HCT116 (cell line): ENCODE measurements at regions not wholly inside any gene's neighbourhood (a gene's known extent, or its start where the extent isn't known, plus 50 kb on each side); places are given as distances from the start of the nearest gene placed in this dataset.

Experiments used
- ATAC-seq: fragments of 200-7000 bp; cut with Tn5 transposase; 2 replicates; pipeline ENCODE4 v1.9.1; 2020; ENCODE audit warnings: mild to moderate bottlenecking, moderate library complexity
- BruUV-seq: library from RNA; stranded (reverse); fragments of 400-500 nt; replicated peaks from 2 replicates; lab custom pipeline; 2021; lab: Mats Ljungman, UMichigan
- CTCF ChIA-PET: fragments of 300-600 bp; sonication (Branson Sonifier 250); formaldehyde crosslinking; loops from one replicate; lab custom pipeline; 2021; ENCODE audit warnings: antibody characterized with exemption; lab: Charles Lee
- POLR2A ChIA-PET: fragments of 300-600, 350-600 bp; sonication (Branson Sonifier 250); formaldehyde crosslinking; loops from one replicate; lab custom pipeline; 2021; ENCODE audit warnings: antibody characterized with exemption; lab: Charles Lee
- RAD21 ChIA-PET, 2 experiments: fragments of 300-600 bp; sonication (Branson Sonifier 250); formaldehyde crosslinking; loops; one replicate each; lab custom pipeline; 2023; ENCODE audit warnings: low total read pairs in 2 of 2; ENCODE audit not compliant: uncharacterized antibody in 2 of 2, unreplicated experiment in 2 of 2, low non-redundant PET in 1 of 2; lab: Charles Lee
- DNase-seq: peaks from one replicate; pipeline ENCODE4 v3.0.0-alpha.2; 2010; ENCODE audit warnings: low read depth, low spot score
- H2AFZ ChIP-seq: fragments of 200-600 bp; shearing (Covaris generic), sonication (generic); 2 replicates; pipeline ENCODE4 v1.6.1; 2017; ENCODE audit warnings: low read depth, mixed run types, mixed read lengths, antibody characterized with exemption, low read length; ENCODE audit not compliant: poor library complexity, severe bottlenecking
- H3K27ac ChIP-seq: 2 replicates; pipeline ENCODE4 v1.5.1; 2012; ENCODE audit warnings: low read depth, low read length
- H3K27me3 ChIP-seq: fragments of 200-600 bp; sonication (generic); 2 replicates; pipeline ENCODE4 v1.6.1; 2016; ENCODE audit warnings: mixed run types, low read length, mixed read lengths; ENCODE audit not compliant: insufficient read depth
- H3K36me3 ChIP-seq, 2 experiments: fragments of 200-500 bp in 1 of 2; fragments of 200-600 bp in 1 of 2; sonication (Bioruptor generic) in 1 of 2; sonication (generic) in 1 of 2; 2 replicates each; pipeline versions ENCODE4 v1.5.1 to v1.6.1; 2014 to 2016; ENCODE audit warnings: low read length in 2 of 2, inconsistent platforms in 1 of 2, mixed read lengths in 1 of 2, mixed run types in 1 of 2; ENCODE audit not compliant: insufficient read depth in 2 of 2, control insufficient read depth in 1 of 2
- H3K4me1 ChIP-seq, 2 experiments: fragments of 200-600 bp in 1 of 2; sonication (generic) in 1 of 2; 2 replicates each; pipeline versions ENCODE4 v1.5.1 to v1.6.1; 2012 to 2017; ENCODE audit warnings: low read length in 2 of 2, inconsistent platforms in 1 of 2, mild to moderate bottlenecking in 1 of 2, mixed read lengths in 1 of 2, mixed run types in 1 of 2, moderate library complexity in 1 of 2; ENCODE audit not compliant: insufficient read depth in 2 of 2, control insufficient read depth in 1 of 2
- H3K4me2 ChIP-seq: fragments of 200-600 bp; sonication (generic); 2 replicates; pipeline ENCODE4 v1.6.1; 2017; ENCODE audit warnings: mixed run types, low read length, mixed read lengths
- H3K4me3 ChIP-seq, 2 experiments: fragments of 200-600 bp in 1 of 2; sonication (generic) in 1 of 2; replicated peaks in 1 of 2; 2 replicates each; pipeline ENCODE4 v1.5.1; 2011 to 2016; ENCODE audit warnings: low read length in 2 of 2, control low read depth in 1 of 2, low read depth in 1 of 2, mild to moderate bottlenecking in 1 of 2, mixed read lengths in 1 of 2, mixed run types in 1 of 2
- H3K79me2 ChIP-seq: fragments of 200-600 bp; sonication (generic); 2 replicates; pipeline ENCODE4 v1.6.1; 2017; ENCODE audit warnings: mild to moderate bottlenecking, mixed run types, low read length, moderate library complexity, mixed read lengths; ENCODE audit not compliant: insufficient read depth
- H3K9ac ChIP-seq: fragments of 200-600 bp; sonication (generic); 2 replicates; pipeline ENCODE4 v1.6.1; 2016; ENCODE audit warnings: low read length, mixed read lengths
- H3K9me2 ChIP-seq: fragments of 200-600 bp; sonication (generic), shearing (Covaris generic); 2 replicates; pipeline ENCODE4 v1.6.1; 2017; ENCODE audit warnings: mixed run types, mild to moderate bottlenecking, moderate library complexity; ENCODE audit not compliant: insufficient read depth
- H3K9me3 ChIP-seq, 2 experiments: fragments of 200-500 bp in 1 of 2; fragments of 200-600 bp in 1 of 2; sonication (Bioruptor generic) in 1 of 2; sonication (generic) in 1 of 2; 2 replicates each; pipeline ENCODE4 v1.6.1; 2014 to 2017; ENCODE audit warnings: low read length in 2 of 2, mixed read lengths in 2 of 2, inconsistent platforms in 1 of 2, low read depth in 1 of 2, mild to moderate bottlenecking in 1 of 2, mixed run types in 1 of 2, moderate library complexity in 1 of 2; ENCODE audit not compliant: control insufficient read depth in 1 of 2, insufficient read depth in 1 of 2
- H4K20me1 ChIP-seq: fragments of 200-600 bp; sonication (generic), shearing (Covaris generic); 2 replicates; pipeline ENCODE4 v1.6.1; 2017; ENCODE audit warnings: mixed run types, mild to moderate bottlenecking, moderate library complexity; ENCODE audit not compliant: insufficient read depth
- CEBPB ChIP-seq: IDR thresholded peaks from 2 replicates; pipeline ENCODE4 v1.6.1; 2012; ENCODE audit warnings: low read depth
- EGR1 ChIP-seq: IDR thresholded peaks from 2 replicates; pipeline ENCODE4 v1.6.1; 2012; ENCODE audit warnings: low read depth
- EZH2phosphoT487 ChIP-seq: fragments of 200-600 bp; IDR thresholded peaks from 2 replicates; pipeline ENCODE4 v1.6.1; 2018; ENCODE audit warnings: antibody characterized with exemption, borderline replicate concordance
- RAD21 ChIP-seq: IDR thresholded peaks from 2 replicates; pipeline ENCODE4 v1.6.1; 2012; ENCODE audit warnings: low read depth, mild to moderate bottlenecking
- YY1 ChIP-seq: IDR thresholded peaks from 2 replicates; pipeline ENCODE4 v1.6.1; 2011; ENCODE audit warnings: low read length, low read depth, moderate library complexity, mild to moderate bottlenecking; ENCODE audit not compliant: insufficient replicate concordance; ENCODE audit errors: extremely low read depth
- intact Hi-C: fragments of 100-400 bp; cut with micrococcal nuclease; formaldehyde crosslinking; loops from 2 replicates; pipeline ENCODE4 v1.10.0; 2022
- TF ChIP-seq, protein P1 (sequence below): IDR thresholded peaks from 2 replicates; pipeline ENCODE4 v1.6.1; 2012; ENCODE audit warnings: low read depth
- TF ChIP-seq, protein P2 (sequence below), 3 experiments: fragments of 200-600 bp in 1 of 3; sonication (generic) in 1 of 3; IDR thresholded peaks in 2 of 3; conservative IDR thresholded peaks in 1 of 3; 2 replicates each; pipeline ENCODE4 v1.5.1; 2012 to 2017; ENCODE audit warnings: low read depth in 2 of 3, low read length in 2 of 3, antibody characterized with exemption in 1 of 3, borderline replicate concordance in 1 of 3, control low read depth in 1 of 3, mild to moderate bottlenecking in 1 of 3, mixed read lengths in 1 of 3, mixed run types in 1 of 3, moderate library complexity in 1 of 3; ENCODE audit not compliant: insufficient read depth in 1 of 3

- H3K9me3 ChIP-seq = no peaks in the 10 kb centered on the region
- peak overlapping the region in 1 of 2 experiments; percentile 15; a peak in 2 of 4 replicates for H3K4me3 ChIP-seq
- H3K27me3 ChIP-seq = no peaks in the 10 kb centered on the region
- peak overlapping the region; percentile 38 for H3K27ac ChIP-seq
- H4K20me1 ChIP-seq = no peaks in the 10 kb centered on the region
- peaks cover 18 to 24% of the 10 kb centered on the region in 2 experiments for H3K4me1 ChIP-seq
- peak overlapping the region; percentile 98 for H2AFZ ChIP-seq
- intact Hi-C loops = loop anchor here (1.0 to 10.0 kb wide), 7 partner anchors 32 to 928 kb away; partner anchors contain the start of gene SIPA1L1
- ChIA-PET RAD21 (interaction anchor here (0.6 to 1.7 kb wide), 7 partner anchors 50 to 1229 kb away, joined by 3 to 6 read pairs (median 4); no protein-coding TSS in a partner anchor), POLR2A (no interaction called here), CTCF (interaction anchor here (0.6 to 2.8 kb wide), 24 partner anchors 11 to 936 kb away, joined by 3 to 27 read pairs (median 4); no protein-coding TSS in a partner anchor)
- no peaks in the 10 kb centered on the region for H3K9me2 ChIP-seq
- H3K79me2 ChIP-seq = no peaks in the 10 kb centered on the region
- BruUV-seq = no TSS peak
- peak; percentile 91 for DNase-seq
- peak overlapping the region; percentile 66 for H3K4me2 ChIP-seq
- H3K36me3 ChIP-seq = no peaks in the 10 kb centered on the region
- TF ChIP-seq EZH2phosphoT487 (no peak), EGR1 (no peak), YY1 (no peak), RAD21 (peak; percentile 99), CEBPB (no peak)
- TF ChIP-seq, protein P1, sequence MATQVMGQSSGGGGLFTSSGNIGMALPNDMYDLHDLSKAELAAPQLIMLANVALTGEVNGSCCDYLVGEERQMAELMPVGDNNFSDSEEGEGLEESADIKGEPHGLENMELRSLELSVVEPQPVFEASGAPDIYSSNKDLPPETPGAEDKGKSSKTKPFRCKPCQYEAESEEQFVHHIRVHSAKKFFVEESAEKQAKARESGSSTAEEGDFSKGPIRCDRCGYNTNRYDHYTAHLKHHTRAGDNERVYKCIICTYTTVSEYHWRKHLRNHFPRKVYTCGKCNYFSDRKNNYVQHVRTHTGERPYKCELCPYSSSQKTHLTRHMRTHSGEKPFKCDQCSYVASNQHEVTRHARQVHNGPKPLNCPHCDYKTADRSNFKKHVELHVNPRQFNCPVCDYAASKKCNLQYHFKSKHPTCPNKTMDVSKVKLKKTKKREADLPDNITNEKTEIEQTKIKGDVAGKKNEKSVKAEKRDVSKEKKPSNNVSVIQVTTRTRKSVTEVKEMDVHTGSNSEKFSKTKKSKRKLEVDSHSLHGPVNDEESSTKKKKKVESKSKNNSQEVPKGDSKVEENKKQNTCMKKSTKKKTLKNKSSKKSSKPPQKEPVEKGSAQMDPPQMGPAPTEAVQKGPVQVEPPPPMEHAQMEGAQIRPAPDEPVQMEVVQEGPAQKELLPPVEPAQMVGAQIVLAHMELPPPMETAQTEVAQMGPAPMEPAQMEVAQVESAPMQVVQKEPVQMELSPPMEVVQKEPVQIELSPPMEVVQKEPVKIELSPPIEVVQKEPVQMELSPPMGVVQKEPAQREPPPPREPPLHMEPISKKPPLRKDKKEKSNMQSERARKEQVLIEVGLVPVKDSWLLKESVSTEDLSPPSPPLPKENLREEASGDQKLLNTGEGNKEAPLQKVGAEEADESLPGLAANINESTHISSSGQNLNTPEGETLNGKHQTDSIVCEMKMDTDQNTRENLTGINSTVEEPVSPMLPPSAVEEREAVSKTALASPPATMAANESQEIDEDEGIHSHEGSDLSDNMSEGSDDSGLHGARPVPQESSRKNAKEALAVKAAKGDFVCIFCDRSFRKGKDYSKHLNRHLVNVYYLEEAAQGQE = no peak
- TF ChIP-seq, protein P2, sequence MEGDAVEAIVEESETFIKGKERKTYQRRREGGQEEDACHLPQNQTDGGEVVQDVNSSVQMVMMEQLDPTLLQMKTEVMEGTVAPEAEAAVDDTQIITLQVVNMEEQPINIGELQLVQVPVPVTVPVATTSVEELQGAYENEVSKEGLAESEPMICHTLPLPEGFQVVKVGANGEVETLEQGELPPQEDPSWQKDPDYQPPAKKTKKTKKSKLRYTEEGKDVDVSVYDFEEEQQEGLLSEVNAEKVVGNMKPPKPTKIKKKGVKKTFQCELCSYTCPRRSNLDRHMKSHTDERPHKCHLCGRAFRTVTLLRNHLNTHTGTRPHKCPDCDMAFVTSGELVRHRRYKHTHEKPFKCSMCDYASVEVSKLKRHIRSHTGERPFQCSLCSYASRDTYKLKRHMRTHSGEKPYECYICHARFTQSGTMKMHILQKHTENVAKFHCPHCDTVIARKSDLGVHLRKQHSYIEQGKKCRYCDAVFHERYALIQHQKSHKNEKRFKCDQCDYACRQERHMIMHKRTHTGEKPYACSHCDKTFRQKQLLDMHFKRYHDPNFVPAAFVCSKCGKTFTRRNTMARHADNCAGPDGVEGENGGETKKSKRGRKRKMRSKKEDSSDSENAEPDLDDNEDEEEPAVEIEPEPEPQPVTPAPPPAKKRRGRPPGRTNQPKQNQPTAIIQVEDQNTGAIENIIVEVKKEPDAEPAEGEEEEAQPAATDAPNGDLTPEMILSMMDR (IDR thresholded peaks at IDR 0.05 in 2 of 3, conservative IDR thresholded peaks at IDR 0.05 in 1 of 3; ENCODE audit: borderline replicate concordance in 1 of 3, insufficient read depth in 1 of 3, low read depth in 2 of 3, low read length in 2 of 3) = peak; percentile 87 to 98 (median 96)
- peak; percentile 88 for ATAC-seq
- peak overlapping the region; percentile 38 for H3K9ac ChIP-seq
These were observed 179.0 kb upstream of the RGS6 start for GRCh38 chr14:71753126-71753830.
